Endothelial cell (in vitro differentiated cells): ENCODE measurements at regions not wholly inside any gene's neighbourhood (a gene's known extent, or its start where the extent isn't known, plus 50 kb on each side); places are given as distances from the start of the nearest gene placed in this dataset.
"Not testable (repeated sequence)": the region's sequence is repeated elsewhere in the genome, so short reads cannot be mapped to it uniquely, and the experiment has no call there.

Source experiments
- DNase-seq: peaks from one replicate; pipeline ENCODE4 v3.0.0; 2021; ENCODE audit warnings: low spot score
- H3K27ac Mint-ChIP-seq: one replicate; pipeline ENCODE4 v1.8.0; 2021; ENCODE audit warnings: mixed read lengths, inconsistent platforms; ENCODE audit not compliant: unreplicated experiment
- H3K27me3 Mint-ChIP-seq: one replicate; pipeline ENCODE4 v1.8.0; 2021; ENCODE audit warnings: mild to moderate bottlenecking, moderate library complexity, mixed read lengths, inconsistent platforms; ENCODE audit not compliant: unreplicated experiment
- H3K36me3 Mint-ChIP-seq: one replicate; pipeline ENCODE4 v1.8.0; 2021; ENCODE audit warnings: mild to moderate bottlenecking, low read depth, mixed read lengths, inconsistent platforms; ENCODE audit not compliant: unreplicated experiment
- H3K4me1 Mint-ChIP-seq: one replicate; pipeline ENCODE4 v1.8.0; 2021; ENCODE audit warnings: mild to moderate bottlenecking, mixed read lengths, inconsistent platforms; ENCODE audit not compliant: unreplicated experiment
- H3K4me3 Mint-ChIP-seq: one replicate; pipeline ENCODE4 v1.8.0; 2021; ENCODE audit warnings: mild to moderate bottlenecking, mixed read lengths, inconsistent platforms; ENCODE audit not compliant: unreplicated experiment
- H3K9me3 Mint-ChIP-seq: one replicate; pipeline ENCODE4 v1.8.0; 2021; ENCODE audit warnings: mixed read lengths, inconsistent platforms; ENCODE audit not compliant: unreplicated experiment
- TF ChIP-seq, protein P1 (sequence below): fragments of 200-600 bp; sonication (generic); IDR thresholded peaks from one replicate; pipeline ENCODE4 v1.5.0; 2021; ENCODE audit warnings: antibody characterized with exemption; ENCODE audit not compliant: unreplicated experiment

DNA sequence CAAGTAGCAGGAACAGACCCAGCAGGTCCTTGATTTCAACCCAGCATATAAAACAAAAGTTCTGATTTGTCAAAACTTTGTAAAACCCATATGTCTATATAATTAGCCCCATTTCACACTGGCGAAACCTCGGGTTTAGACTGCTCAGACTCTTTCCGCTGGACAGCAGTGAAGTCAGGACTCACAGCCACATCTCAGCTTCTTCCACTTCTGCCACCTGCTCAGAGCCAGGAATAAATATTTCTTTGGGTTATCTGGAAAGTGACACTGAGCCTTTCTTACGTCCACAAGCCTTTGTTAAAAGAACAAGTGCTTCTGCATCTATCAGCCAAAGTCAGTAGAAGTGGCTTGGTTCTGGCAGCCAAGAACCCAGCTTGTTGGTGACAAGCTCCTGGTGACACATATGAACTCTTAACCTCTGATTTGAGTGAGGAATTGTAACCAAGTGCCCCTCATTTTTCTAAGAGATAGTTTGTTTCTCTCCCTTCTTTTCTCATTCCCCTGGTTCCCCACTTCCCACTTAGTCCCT lies 118.1 kb upstream of the CHD2 start:
- peaks cover 2% of the 10 kb centered on the region for H3K27me3 Mint-ChIP-seq
- TF ChIP-seq, protein P1, sequence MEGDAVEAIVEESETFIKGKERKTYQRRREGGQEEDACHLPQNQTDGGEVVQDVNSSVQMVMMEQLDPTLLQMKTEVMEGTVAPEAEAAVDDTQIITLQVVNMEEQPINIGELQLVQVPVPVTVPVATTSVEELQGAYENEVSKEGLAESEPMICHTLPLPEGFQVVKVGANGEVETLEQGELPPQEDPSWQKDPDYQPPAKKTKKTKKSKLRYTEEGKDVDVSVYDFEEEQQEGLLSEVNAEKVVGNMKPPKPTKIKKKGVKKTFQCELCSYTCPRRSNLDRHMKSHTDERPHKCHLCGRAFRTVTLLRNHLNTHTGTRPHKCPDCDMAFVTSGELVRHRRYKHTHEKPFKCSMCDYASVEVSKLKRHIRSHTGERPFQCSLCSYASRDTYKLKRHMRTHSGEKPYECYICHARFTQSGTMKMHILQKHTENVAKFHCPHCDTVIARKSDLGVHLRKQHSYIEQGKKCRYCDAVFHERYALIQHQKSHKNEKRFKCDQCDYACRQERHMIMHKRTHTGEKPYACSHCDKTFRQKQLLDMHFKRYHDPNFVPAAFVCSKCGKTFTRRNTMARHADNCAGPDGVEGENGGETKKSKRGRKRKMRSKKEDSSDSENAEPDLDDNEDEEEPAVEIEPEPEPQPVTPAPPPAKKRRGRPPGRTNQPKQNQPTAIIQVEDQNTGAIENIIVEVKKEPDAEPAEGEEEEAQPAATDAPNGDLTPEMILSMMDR: no peak
- peaks cover 6% of the 10 kb centered on the region for H3K4me1 Mint-ChIP-seq
- H3K4me3 Mint-ChIP-seq: no peak overlapping the region
- H3K36me3 Mint-ChIP-seq: peaks cover 3% of the 10 kb centered on the region
- H3K9me3 Mint-ChIP-seq: no peaks in the 10 kb centered on the region
- no peak overlapping the region for H3K27ac Mint-ChIP-seq
- no peak for DNase-seq

DNA sequence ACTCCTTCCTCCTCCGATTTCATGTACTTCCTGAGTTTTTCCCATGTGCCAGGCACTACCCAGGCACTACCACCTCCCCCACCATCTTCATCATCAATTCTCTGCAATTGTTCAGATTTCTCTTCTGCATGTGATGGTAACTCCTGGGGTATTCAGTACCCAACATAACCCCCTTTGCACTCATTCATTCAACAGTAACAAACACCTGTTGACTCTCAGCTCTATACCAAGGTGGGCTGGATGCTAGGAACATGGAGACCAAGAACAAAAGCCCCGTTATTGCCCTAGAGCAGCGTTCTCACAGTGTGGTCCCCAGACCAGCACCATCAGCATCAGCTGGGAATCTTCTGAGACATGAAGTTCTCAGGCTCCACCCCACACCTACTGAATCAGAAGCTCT lies 113.0 kb upstream of the CHD2 start:
- Mint-ChIP-seq H3K36me3 (peaks cover 11% of the 10 kb centered on the region), H3K27me3 (peaks cover 2% of the 10 kb centered on the region), H3K4me1 (peaks cover 6% of the 10 kb centered on the region), H3K4me3 (no peak overlapping the region), H3K27ac (no peak overlapping the region), H3K9me3 (no peaks in the 10 kb centered on the region)
- no peak for DNase-seq
- TF ChIP-seq, protein P1: no peak

DNA sequence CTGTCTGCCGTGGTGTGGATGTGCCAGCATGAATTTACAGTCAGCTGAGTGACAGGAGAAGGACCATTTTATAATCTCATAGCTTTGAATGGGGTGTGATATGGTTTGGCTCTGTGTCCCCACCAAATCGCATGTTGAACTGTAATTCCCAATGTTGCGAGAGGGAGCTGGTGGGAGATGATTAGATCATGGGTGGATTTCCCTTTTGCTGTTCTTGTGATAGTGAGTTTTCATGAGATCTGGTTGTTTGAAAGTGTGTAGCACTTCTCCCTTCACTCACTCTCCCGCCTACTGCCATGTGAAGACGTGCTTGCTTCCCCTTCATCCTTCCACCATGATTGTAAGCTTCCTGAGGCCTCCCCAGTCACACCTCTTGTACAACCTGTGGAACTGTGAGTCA lies 111.9 kb upstream of the CHD2 start:
- DNase-seq: no peak
- H3K4me1 Mint-ChIP-seq: peaks cover 3% of the 10 kb centered on the region
- no peaks in the 10 kb centered on the region for H3K27me3 Mint-ChIP-seq
- H3K36me3 Mint-ChIP-seq: peaks cover 11% of the 10 kb centered on the region
- H3K4me3 Mint-ChIP-seq: no peak overlapping the region
- TF ChIP-seq, protein P1: no peak
- no peaks in the 10 kb centered on the region for H3K9me3 Mint-ChIP-seq
- no peak overlapping the region for H3K27ac Mint-ChIP-seq

DNA sequence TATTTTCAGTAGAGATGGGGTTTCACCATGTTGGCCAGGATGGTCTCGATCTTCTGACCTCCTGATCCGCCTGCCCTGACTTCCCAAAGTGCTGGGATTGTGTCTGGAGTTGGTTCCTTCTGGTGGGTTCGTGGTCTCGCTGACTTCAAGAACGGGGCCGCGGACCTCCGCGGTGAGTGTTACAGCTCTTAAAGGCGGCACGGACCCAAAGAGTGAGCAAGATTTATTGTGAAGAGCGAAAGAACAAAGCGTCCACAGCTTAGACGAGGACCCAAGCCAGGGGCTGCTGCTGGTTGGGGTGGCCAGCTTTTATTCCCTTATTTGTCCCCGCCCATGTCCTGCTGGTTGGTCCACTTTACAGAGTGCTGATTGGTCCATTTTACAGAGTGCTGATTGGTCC lies 111.3 kb upstream of the CHD2 start:
- H3K27me3 Mint-ChIP-seq, H3K27ac Mint-ChIP-seq, H3K4me3 Mint-ChIP-seq, DNase-seq, H3K4me1 Mint-ChIP-seq, H3K9me3 Mint-ChIP-seq: not testable (repeated sequence)
- H3K36me3 Mint-ChIP-seq: peaks cover 11% of the 10 kb centered on the region

DNA sequence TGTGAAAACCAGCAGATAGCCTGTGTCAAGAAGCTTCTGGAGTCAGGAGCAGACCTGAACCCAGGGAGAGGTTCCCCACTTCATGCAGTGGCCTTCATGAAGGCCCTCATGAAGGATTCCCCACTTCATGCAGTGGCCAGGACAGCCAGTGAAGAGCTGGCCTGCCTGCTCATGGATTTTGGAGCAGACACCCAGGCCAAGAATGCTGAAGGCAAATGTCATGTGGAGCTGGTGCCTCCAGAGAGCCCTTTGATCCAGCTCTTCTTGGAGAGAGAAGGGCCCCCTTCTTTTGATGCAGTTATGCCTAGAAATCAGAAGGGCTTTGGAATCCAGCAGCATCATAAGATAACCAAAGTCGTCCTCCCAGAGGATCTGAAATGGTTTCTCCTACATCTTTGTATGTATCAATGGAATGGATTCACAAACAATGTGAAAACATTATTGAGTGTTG lies 103.9 kb upstream of the CHD2 start:
- no peak overlapping the region for H3K27ac Mint-ChIP-seq
- H3K4me3 Mint-ChIP-seq: no peak overlapping the region
- no peaks in the 10 kb centered on the region for H3K9me3 Mint-ChIP-seq
- peaks cover 6% of the 10 kb centered on the region for H3K27me3 Mint-ChIP-seq
- H3K36me3 Mint-ChIP-seq: peaks cover 4% of the 10 kb centered on the region
- no peaks in the 10 kb centered on the region for H3K4me1 Mint-ChIP-seq
- TF ChIP-seq, protein P1: no peak
- DNase-seq: no peak
